KMS-11 (cell line): ENCODE measurements at regions not wholly inside any gene's neighbourhood (a gene's known extent, or its start where the extent isn't known, plus 50 kb on each side); places are given as distances from the start of the nearest gene placed in this dataset.

Source experiments
- H2AFZ ChIP-seq: fragments of 200-600 bp; sonication (generic); 2 replicates; pipeline ENCODE4 v1.6.1; 2016; ENCODE audit warnings: antibody characterized with exemption, mixed run types, low read depth
- H3K27ac ChIP-seq: fragments of 200-600 bp; sonication (generic); 2 replicates; pipeline ENCODE4 v1.6.1; 2016; ENCODE audit warnings: mild to moderate bottlenecking, mixed run types
- H3K27me3 ChIP-seq: fragments of 200-600 bp; sonication (generic); 2 replicates; pipeline ENCODE4 v1.6.1; 2017; ENCODE audit warnings: mild to moderate bottlenecking, low read depth, mixed run types, moderate library complexity; ENCODE audit not compliant: insufficient read depth
- H3K36me3 ChIP-seq: fragments of 200-600 bp; sonication (generic); 2 replicates; pipeline ENCODE4 v1.6.1; 2017; ENCODE audit warnings: mild to moderate bottlenecking, mixed run types; ENCODE audit not compliant: insufficient read depth
- H3K4me1 ChIP-seq: fragments of 200-600 bp; sonication (generic); 2 replicates; pipeline ENCODE4 v1.6.1; 2016; ENCODE audit warnings: mild to moderate bottlenecking, low read depth, mixed run types; ENCODE audit not compliant: poor library complexity, severe bottlenecking
- H3K4me2 ChIP-seq: fragments of 200-600 bp; sonication (generic); 2 replicates; pipeline ENCODE4 v1.7.0; 2016; ENCODE audit warnings: mild to moderate bottlenecking, mixed run types
- H3K4me3 ChIP-seq: fragments of 200-600 bp; sonication (generic); IDR thresholded peaks from 2 replicates; pipeline ENCODE4 v1.6.1; 2017; ENCODE audit warnings: low read depth, low read length, mixed read lengths; ENCODE audit not compliant: insufficient read depth
- H3K79me2 ChIP-seq: fragments of 200-600 bp; sonication (generic); 2 replicates; pipeline ENCODE4 v1.6.1; 2016; ENCODE audit warnings: low read depth, mixed run types; ENCODE audit not compliant: insufficient read depth
- H3K9ac ChIP-seq: fragments of 200-600 bp; sonication (generic); 2 replicates; pipeline ENCODE4 v1.6.1; 2016; ENCODE audit warnings: mild to moderate bottlenecking, mixed run types
- H4K20me1 ChIP-seq: fragments of 200-600 bp; sonication (generic); 2 replicates; pipeline ENCODE4 v1.6.1; 2016; ENCODE audit warnings: mild to moderate bottlenecking, mixed run types; ENCODE audit not compliant: insufficient read depth
- CTCF ChIP-seq: fragments of 200-600 bp; sonication (generic); conservative IDR thresholded peaks from 2 replicates; pipeline ENCODE4 v1.6.1; 2017; ENCODE audit warnings: low read depth, mild to moderate bottlenecking, antibody characterized with exemption, low read length, moderate library complexity, mixed read lengths

GRCh38 chr5:120361941-120362340 lies 102.2 kb upstream of the PRR16 start:
- Histone ChIP-seq H3K79me2 (no peaks in the 10 kb centered on the region), H3K27me3 (no peaks in the 10 kb centered on the region), H2AFZ (no peak overlapping the region), H3K4me3 (no peak overlapping the region), H3K4me1 (no peaks in the 10 kb centered on the region), H3K36me3 (no peaks in the 10 kb centered on the region), H3K9ac (no peak overlapping the region), H4K20me1 (no peaks in the 10 kb centered on the region), H3K27ac (no peak overlapping the region), H3K4me2 (no peak overlapping the region)
- no peak for TF ChIP-seq CTCF

DNA sequence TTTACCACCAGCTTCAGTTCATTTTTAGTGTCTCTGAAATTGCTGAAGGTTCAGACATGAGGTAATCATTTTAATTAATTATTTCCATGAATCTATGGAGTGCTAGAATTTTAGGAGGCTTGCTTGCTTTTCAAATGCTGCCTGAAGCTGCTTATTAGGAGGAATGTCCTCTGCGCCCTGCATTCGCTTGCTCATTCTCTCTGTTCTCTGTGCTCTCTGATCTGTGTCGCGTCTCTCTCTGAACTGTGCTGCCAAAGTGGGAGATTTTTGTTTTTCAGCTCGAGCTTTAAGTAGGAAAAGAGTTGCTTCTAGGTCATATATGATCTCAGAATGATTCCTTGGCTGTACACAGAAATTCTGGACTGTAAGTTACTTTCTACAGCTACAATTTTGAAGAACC lies 101.7 kb upstream of the PRR16 start:
- Histone ChIP-seq H3K79me2 (no peaks in the 10 kb centered on the region), H3K27me3 (no peaks in the 10 kb centered on the region), H2AFZ (no peak overlapping the region), H3K9ac (no peak overlapping the region), H3K36me3 (no peaks in the 10 kb centered on the region), H4K20me1 (no peaks in the 10 kb centered on the region), H3K4me2 (no peak overlapping the region), H3K4me3 (no peak overlapping the region), H3K4me1 (no peaks in the 10 kb centered on the region), H3K27ac (no peak overlapping the region)
- TF ChIP-seq CTCF, result no peak

- Histone ChIP-seq H3K9ac (no peak overlapping the region), H2AFZ (no peak overlapping the region), H4K20me1 (no peaks in the 10 kb centered on the region), H3K36me3 (no peaks in the 10 kb centered on the region), H3K79me2 (no peaks in the 10 kb centered on the region), H3K27me3 (no peaks in the 10 kb centered on the region), H3K4me1 (peaks cover 11% of the 10 kb centered on the region), H3K27ac (no peak overlapping the region), H3K4me2 (no peak overlapping the region), H3K4me3 (no peak overlapping the region)
- no peak for TF ChIP-seq CTCF
These were observed 98.2 kb upstream of the PRR16 start for GRCh38 chr5:120365656-120366446.

DNA sequence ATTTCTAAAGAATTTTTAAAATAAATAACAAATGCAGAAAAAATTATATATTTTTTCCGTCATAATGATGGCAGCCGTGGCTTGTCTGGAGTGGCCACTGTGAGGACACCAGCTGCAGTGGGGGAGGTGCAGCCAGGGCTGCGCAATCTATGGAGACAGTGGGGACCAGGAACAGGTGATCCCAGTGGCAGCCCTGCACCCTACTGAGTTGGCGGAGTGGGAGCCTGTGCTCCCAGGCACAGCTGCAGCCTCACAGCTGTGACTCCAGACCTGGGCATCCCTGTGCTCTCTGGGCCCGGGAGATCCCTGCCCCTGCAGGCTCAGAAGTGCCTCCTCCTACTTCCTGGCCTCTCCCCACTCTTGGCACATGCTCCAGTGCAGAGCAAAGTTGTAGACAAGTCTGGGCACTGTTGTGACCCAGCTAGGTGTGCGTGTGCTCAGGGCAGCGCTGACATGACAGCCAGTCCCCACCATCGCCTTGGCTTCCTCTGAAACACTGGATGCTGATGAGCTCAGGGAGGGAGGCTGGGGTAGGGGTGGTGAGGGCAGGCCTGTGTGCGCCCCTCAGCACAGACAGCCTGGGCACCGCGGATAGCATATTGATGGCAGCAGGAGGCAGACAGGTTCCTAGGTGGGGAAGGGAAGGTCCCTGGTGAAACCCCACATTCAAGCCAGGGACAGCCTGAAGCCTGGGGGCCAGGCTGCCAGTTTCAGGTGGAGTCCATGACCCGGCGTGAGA lies 96.0 kb upstream of the PRR16 start:
- H3K4me1 ChIP-seq, result peaks cover 11% of the 10 kb centered on the region
- no peak overlapping the region for H3K9ac ChIP-seq
- no peak overlapping the region for H2AFZ ChIP-seq
- H3K79me2 ChIP-seq, result no peaks in the 10 kb centered on the region
- no peak overlapping the region for H3K27ac ChIP-seq
- H3K4me3 ChIP-seq, result no peak overlapping the region
- no peak for TF ChIP-seq CTCF
- no peak overlapping the region for H3K4me2 ChIP-seq
- no peaks in the 10 kb centered on the region for H4K20me1 ChIP-seq
- no peaks in the 10 kb centered on the region for H3K36me3 ChIP-seq
- no peaks in the 10 kb centered on the region for H3K27me3 ChIP-seq
